Limb (tissue), 2 donors: ENCODE measurements at regions not wholly inside any gene's neighbourhood (a gene's known extent, or its start where the extent isn't known, plus 50 kb on each side); places are given as distances from the start of the nearest gene placed in this dataset.

Source experiments
- DNase-seq, 2 donors: peaks; one replicate each; pipeline ENCODE4 v3.0.0-alpha.2; 2016; ENCODE audit errors: extremely low spot score in 2 of 2

DNA sequence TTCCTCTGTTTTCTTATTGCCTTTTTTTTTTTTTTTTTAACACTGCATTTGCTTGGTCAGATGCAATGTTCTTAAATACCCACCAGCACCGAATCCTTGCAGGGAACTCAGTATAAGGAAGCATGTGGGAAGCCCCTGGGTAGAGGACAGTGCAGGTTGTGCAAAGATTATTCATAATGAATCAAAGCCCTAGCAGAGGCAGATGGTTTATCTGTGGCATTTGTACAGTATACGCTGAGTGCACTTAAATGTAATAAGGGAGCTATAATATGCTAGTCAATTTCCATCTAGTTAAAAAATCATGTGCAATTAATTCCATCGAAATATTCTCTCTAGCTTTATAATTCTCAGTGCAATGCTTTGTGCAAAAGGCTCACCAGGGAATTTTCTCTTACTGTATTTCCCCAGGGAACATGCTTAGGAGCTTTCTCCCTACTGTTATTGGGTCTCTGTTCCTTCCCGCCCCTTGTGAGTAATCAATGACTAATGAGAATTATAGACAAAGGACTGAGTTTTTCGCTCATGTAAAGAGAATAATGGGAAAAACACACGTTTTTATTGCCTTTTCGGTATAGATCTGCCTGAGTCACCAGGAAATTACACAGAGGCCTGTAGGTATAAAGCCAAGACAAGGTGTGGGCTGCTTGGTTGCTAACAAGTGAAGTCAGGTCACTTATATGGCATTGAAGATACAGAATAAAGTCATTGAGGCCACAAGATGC, 1214.3 kb upstream of the TMEM132C start:
- no peak for DNase-seq

DNA sequence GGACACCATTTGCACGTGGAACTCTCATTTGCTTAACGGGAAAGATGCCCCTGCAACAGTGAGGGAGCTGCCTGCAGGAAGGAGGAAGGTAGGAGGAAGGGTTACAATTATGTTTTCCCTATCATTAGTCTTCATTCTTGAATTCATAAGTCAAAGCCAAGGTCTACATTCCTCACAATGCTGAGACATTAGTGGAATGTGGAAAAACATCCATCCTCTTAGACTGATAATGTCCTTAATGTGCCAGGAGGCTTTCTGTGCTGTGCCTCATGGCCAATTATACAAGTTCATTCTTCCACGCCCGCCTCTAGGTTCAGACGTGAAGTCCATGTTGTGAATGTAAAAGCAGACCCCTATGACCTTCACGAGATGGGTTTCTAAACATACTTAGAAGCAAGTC, 1212.4 kb upstream of the TMEM132C start:
- no peak for DNase-seq

DNA sequence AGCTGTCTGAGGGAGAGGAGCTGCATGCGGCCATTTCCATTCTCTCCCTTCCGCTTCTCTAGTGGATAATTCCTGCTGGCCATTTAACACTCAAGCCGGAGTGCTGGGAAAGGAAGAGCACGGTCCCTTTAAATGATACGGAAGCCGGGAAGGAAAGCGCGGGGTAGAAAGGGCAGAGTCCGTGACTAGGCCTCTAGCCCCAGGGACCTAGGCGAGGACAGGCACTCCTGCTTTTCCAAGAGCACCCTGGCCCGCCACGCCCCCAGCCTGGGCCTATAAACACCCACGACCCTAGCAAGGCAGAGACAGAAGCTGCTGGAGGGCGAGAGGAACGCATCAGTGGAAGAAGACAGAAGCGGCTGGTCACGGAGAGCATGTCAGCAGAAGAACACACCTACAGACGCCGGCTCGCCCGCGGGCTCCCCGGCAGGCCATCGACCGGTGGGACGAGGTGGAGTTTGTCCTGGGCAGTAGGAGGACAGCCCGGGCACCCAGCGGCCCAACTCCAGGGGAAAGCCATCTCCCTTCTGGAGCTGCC, 1206.6 kb upstream of the TMEM132C start:
- DNase-seq: no peak

DNA sequence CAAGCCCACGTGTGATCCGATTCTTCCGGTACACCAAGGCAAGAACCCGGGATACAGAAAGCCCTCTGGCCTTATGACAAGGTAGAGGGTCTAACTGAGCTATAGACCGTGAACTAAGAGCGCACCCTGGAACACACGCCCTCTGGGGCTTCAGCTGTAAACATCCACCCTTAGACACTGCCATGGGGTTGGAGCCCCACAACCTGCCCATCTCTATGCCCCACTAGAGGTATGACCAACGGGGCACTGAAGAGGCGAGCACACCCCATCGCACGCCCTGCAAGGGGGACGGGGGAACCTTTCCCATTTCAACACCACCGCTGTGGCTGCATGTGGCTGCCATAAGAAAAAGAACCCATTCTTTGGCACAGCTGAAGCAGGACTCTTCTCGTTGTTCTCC, 1206.0 kb upstream of the TMEM132C start:
- no peak for DNase-seq

DNA sequence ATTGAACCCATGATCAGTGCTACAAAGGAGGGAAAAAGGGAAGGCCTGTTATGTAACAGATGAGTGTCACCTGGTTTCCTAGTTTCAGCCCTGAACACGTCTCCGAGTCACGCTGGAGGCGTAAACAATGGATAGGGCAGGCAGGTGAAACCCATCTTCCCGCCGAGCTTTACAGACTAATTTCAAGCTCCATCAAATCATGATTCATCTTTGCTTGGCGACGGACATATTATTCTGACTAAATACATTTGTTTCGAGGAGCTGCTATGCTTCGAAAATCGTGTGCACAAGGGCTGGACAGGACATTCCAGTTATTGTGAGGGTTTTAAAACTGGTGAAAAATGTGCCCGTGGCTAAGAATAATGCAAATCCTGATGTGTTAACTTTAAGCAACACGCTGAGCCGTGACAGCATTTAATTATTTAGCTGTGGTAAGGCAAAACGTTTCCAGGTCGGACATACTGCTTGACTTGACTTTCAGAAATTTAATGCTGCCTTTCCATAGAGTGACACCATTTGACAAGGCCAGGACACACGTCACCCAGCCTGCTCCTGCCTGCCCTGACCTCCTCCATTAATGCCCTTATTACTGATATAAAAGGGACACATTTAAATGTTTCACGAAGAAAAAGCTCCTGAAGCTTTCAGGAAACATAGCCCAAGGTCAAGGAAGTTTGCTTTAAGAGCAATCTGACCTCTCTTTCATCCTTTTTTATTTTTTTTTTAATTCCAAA, 1203.5 kb upstream of the TMEM132C start:
- DNase-seq: no peak

GRCh38 chr12:127064207-127064606, 1202.8 kb upstream of the TMEM132C start:
- DNase-seq: no peak

DNA sequence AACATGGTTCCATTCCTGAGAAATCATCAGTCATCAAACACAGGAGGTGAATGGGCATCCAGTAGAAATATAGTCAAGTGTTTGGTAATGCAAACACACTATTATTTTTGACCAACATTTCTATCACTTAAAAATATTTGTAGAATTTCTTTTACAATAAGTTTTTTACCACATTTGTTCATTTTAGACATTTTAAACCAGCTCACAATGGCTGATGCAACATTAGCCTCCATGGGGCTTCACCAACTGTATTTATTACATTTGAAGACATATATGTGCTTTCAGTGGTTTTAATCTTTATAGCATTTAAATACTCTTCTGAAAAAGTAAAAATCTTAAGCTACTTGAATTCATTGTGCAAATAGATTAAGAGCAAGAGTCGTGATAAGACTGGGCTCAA, 1201.4 kb upstream of the TMEM132C start:
- no peak for DNase-seq

GRCh38 chr12:127070515-127071157, 1196.3 kb upstream of the TMEM132C start:
- no peak for DNase-seq

DNA sequence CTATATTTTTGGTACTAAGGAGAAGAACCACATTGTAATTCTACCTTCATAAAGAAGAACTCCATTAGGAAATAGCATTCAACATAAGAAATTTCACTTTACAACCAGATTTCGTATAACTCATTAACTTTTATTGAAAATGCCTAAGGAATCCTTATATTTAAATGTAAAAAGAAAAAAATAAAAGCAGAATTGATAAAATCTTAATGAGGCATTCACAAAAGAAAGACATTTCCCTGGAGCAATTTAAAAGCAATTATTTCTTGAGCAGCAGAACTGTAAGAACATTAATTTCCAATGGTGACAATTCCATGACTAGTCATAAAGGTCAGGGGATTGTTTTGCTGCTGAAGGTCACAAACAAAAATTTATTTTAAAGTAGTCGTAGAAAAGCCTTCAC, 1192.8 kb upstream of the TMEM132C start:
- no peak for DNase-seq

DNA sequence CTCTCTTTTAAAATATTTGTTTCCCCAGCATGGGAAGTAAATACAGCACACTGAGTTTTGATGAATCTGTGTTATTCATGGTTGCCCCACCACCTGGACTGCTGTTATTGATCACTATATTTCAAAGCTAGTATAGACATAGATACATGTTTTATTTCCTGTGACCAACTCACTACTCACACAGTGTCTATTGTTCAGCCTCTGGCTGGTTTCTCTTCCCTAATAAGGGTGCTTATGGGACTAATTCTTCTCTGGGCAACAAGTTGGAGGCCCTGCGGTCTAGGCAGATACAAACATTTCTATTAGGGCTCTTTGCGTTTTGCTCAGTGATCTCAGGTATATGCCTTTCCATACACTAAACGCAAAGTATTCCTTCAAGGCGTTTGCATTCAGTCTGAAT, 1191.0 kb upstream of the TMEM132C start:
- DNase-seq: no peak

DNA sequence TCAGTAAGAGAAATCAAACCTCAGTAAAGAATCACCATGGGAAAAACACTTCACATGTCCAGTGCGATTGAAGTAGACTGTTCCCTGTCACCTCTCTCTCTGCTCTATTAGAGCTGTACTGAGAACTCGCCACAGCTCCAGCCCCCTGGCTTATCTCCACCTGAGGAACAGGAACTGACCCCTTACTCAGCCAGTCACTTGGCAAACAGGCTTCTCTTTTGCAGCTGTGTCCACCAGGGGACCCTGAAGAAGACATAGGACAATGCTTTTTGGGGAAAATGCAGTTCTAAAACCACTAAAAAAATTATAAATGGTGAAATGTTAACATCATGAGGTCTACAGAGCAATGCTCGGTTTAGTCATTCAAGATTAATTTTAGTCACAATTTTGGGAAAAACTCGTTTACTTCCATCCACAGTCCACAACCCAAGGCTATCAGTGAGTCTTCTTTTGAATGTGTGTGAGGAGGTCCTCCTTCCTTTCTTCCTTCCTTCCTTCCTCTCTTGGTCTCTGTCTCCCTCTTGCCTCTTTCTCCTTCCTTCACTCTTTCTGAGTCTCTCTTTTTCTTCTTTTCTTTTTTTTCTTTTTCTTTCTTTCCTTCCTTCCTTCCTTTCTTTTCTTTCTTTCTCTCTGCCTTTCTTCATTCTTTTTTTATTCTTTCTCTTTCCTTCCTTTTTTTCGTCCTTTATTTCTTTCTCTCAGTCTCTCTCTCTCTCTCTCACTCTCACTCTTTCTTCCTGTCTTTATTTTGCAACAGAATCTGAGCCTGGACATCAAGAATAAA, 1189.5 kb upstream of the TMEM132C start:
- DNase-seq: no peak

DNA sequence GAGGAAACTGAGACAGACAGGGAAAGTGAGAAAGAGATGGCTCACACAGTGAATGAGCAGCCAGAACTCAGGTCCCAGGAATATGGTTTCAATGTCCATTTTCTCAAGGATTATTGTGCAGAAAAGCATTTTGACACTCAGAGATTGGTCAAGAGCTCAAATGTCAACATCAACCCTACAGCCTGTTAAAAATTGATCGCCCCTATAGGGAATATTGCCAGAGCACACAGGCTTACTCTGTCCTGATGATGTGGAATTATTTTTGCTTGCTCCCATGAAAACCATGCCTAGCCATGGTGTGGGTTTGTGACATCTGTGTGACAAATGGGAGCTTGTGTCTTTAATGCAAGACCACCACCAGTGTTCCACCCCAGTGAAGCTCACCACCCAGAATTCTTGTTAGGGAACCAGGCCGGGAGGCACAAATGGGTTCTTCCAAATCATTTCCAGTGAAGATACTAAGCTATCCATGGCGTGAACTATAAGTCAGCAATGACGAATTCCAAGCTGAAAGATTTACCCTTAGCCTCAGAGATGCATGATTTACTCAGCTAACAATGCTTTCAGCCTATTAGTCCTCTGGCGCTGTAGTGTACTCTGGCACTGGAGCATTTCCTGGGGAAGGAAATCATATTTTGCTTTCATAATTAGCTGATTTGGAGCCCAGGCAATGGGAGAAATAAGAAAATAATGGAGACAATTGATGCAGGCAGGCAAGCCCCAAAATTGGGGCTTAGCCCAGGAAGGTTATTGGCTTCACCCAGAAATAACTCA, 1188.2 kb upstream of the TMEM132C start:
- no peak for DNase-seq

DNA sequence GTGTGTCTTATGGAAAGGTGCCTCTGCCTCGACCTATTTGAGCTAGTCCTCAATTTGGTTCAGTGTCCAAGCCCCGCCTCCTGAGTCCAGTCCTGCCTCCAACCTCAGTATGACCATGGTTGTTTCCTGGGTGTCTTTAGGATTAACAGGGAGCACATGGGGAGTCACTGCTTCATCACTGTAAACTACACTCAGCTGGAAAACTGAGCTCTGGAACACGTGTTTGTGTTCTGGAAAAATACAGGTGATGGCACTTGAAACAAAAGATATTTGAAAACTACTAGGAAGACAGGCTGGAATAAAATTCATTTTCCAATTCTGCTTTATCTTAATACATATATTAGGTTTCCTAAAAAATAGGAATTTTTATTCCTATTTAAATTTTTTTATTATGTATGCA, 1187.3 kb upstream of the TMEM132C start:
- DNase-seq: no peak

DNA sequence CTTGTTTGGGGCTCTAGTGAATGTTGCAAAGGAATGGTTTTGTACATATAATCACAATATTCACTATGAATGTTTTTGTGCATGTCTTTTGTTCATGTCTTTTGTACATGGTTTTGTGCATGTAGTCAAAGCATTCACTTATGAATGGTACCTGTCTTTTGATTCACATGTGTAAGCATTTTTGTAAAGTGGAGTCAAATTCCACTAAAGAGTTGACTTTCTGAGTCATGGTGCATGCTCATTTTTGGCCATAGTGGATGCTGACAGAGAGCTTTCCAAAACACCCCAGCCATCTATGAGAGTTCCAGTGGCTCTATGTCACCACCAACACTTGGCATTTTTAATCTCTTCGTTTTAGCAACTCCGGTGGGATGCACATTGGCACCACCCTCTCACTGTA, 1185.9 kb upstream of the TMEM132C start:
- DNase-seq: no peak

DNA sequence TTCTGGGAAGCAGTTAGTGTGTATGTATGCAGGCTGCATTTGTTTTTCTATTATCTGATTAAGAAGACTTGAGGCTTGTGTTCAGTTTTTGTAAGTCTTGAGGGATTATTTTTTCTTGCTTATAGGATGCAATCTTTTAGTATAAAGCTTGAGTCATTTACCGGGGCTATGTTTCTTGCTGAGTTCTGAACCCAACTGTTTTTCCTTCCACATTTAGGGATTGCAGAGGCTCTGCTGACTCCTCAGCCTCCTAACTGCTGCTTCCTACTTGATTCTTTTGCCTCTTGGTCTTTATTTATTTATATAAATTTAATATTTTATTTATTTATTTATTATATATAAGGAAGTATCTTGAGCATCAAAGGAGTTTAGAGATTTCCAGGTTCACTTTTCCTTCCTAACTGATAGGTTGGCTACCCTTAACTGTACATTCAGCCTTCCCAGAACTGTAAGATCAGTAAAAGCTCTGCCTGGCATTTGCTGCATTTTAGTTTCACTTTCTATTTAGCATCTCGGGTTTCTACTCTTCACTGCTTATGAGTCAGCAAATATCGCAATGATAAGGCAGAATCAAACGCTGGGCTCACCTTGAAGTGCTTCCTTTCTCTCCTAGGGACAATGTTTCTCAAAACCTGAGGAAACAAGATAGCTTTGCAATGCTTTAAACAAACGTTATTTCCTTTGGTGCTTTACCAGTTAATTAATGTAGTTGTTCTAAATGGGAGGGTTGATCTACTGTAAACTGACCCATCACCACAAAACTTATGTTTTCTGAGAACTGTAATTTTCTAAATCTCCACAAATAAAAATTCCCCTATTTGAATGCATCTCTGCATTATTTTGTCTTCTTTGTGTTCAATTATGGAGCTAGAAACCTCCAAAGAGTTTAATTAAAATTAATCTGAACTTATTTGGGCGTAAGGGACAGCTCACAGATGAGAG, 1183.7 kb upstream of the TMEM132C start:
- peak in 1 of 2 donors; percentile 78 for DNase-seq

DNA sequence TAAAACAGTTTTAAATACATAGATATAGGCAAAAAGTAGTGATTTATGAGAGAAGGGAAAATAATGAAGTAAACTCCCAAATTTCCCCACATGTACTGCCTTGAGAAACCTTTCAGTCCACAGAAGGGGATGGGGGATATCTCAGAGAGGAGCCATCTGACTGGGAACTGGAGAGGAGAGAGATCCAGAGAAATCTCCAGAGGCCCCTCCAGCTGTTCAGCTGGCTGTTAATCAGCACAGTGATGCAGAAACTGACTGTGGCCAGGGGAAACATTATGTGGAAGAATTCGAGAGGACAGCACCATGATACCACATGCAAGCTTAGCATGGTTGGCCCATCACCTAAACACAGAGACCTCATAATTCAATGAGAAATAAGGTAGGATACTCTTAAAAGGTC, 1165.9 kb upstream of the TMEM132C start:
- no peak for DNase-seq

DNA sequence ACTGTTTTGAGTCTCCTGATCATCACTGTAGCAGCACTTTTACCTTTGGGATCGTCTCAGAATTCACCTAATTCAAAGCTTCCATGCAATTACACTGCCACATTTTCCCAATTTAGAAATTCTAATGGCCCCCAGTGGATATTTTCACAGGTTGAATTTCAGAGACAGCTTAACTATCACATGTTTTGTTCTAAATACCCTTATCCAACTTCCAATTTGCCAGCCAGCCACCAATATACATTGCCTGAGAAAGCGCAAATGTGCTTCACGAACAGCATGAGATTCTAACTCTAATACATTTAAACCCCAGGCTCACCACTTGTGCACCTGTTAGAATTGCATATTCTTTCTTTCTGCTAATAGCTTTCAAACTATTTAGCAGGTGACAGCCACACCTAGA, 1160.9 kb upstream of the TMEM132C start:
- DNase-seq: no peak

- no peak for DNase-seq
These were observed 1160.3 kb upstream of the TMEM132C start for GRCh38 chr12:127106697-127107096.

- no peak for DNase-seq
These were observed 1159.2 kb upstream of the TMEM132C start for GRCh38 chr12:127107744-127108143.
